ENCODE measurements at regions not wholly inside any gene's neighbourhood (a gene's known extent, or its start where the extent isn't known, plus 50 kb on each side); places are given as distances from the start of the nearest gene placed in this dataset.

DNA sequence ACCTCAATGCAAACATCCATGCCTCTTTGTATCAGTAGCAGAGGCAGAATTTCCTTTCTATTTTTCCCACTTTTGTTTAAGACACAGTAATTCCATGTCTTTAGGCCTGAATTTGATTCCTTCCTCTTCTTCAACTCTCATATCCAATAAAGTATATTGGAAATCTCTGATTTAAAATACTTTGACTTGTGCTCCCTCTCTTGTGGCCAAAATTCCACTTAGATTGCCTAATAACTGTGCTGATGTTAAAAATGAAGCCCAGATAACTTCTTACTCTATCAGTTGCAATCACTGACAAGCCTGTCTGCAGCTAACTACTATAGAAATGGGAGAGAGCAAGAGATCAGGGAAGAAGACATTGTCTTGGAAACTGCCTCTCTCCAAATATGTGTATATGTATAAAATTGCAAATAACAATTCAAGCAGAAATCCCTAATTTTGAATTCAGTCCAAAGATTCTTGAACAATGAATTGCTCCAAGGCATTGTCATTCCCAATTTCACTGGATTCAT lies 163.5 kb upstream of the SPIN4 start (continued):
- TF ChIP-seq HDAC2 (IDR thresholded peaks at IDR 0.05; ENCODE audit: borderline replicate concordance in 1 of 2, low read depth in 2 of 2, low read length in 2 of 2) (no peak), POU5F1 (IDR thresholded peaks at IDR 0.05; ENCODE audit: low read depth, low read length) (no peak)
